GM18498 (cell line): ENCODE measurements at regions not wholly inside any gene's neighbourhood (a gene's known extent, or its start where the extent isn't known, plus 50 kb on each side); places are given as distances from the start of the nearest gene placed in this dataset.
"Not testable (repeated sequence)": the region's sequence is repeated elsewhere in the genome, so short reads cannot be mapped to it uniquely, and the experiment has no call there.

Experiments used
- ATAC-seq: cut with Tn5 transposase; IDR thresholded peaks from one replicate; pipeline ENCODE4 v1.9.1; 2021; ENCODE audit warnings: mild to moderate bottlenecking, moderate library complexity; ENCODE audit not compliant: unreplicated experiment

- ATAC-seq, result no peak
Measured at GRCh38 chr15:19944261-19944888, 597.2 kb downstream of the GOLGA6L6 start.

- ATAC-seq, result no peak
Measured at GRCh38 chr15:19943515-19943914, 598.1 kb downstream of the GOLGA6L6 start.

DNA sequence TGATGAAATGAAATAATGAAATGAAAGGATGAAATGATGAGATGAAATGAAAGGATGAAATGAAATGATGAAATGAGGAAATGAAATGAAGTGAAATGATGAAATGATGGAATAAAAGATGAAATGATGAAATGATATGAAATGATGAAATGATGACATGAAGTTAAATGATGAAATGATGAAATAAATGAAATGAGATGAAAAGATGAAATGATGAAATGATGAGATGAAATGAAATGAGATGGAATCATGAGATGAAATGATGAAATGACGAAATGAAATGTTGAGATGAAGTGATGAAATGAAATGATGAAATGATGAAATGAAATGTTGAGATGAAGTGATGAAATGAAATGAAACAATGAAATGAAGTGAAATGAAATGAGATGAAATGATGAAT is 638.3 kb downstream of the GOLGA6L6 start:
- ATAC-seq, result not testable (repeated sequence)

- not testable (repeated sequence) for ATAC-seq
Measured at GRCh38 chr15:19902388-19902787, 639.2 kb downstream of the GOLGA6L6 start.

- ATAC-seq, result not testable (repeated sequence)
Measured at GRCh38 chr15:19901414-19901813, 640.2 kb downstream of the GOLGA6L6 start.

GRCh38 chr15:19899021-19899824 is 642.4 kb downstream of the GOLGA6L6 start:
- no peak for ATAC-seq

DNA sequence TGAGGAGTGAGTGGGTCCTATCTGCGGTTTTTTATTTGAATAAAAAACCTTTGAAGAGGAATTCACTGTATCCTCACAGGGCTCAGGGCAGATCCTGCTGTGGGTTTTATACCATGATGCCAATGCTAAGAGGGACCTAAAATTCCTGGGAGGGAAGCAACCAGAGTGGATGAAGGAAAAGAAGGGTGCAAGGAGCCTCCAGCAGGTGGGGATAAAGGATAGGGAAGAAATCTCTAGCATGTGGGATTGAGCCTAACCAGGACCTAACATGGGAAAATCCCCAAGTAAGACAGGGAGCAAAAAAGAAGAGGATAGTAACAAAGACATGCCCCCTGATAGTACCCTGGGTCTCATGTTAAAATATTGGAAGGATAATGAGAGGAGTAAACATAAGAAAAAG is 652.8 kb downstream of the GOLGA6L6 start:
- not testable (repeated sequence) for ATAC-seq

GRCh38 chr15:19844061-19844460 is 697.5 kb downstream of the GOLGA6L6 start:
- ATAC-seq, result not testable (repeated sequence)
